CD4-positive, alpha-beta T cell treated with Interleukin-17A for 1 hour (primary cell): ENCODE measurements at regions not wholly inside any gene's neighbourhood (a gene's known extent, or its start where the extent isn't known, plus 50 kb on each side); places are given as distances from the start of the nearest gene placed in this dataset.
"Not testable (repeated sequence)": the region's sequence is repeated elsewhere in the genome, so short reads cannot be mapped to it uniquely, and the experiment has no call there.

Experiments used
- DNase-seq: peaks from one replicate; pipeline ENCODE4 v3.0.0-alpha.2; 2020

- DNase-seq = peak; percentile 58
These were observed 296.6 kb downstream of the PTPRC start for GRCh38 chr1:198935306-198935921.

DNA sequence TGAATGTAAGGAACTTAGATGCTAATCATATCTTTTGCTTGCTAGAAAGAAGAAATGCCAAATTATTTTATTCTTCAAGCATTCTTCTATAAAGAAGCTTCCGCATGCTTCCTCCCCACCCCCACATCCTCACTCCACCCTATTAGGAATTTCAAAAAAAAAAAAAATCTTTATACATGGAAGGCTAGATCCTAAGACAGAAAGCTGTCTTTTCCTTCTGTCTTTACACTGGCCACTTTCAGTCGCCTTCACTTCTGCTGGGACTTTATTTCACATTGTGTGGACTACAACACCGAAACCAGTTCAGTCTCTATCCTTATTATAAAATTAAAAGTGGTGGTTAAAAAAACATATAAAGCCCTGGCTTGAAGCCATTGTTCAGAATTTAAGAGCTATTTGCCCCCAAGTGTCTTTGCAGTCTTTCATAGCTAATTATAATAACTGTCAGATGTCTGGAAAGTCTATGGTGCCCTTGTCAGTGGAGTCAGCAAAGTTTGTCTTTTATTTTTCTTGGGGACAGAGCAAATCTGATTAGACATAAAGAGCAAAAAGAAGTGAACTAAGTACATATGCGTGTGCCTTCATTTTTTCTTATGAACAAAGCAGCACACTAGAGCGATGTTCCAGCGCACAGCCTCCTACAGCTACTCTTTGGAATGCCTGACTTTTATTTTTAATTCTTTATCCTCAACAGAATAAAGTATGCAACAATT, 297.7 kb downstream of the PTPRC start:
- DNase-seq = no peak

DNA sequence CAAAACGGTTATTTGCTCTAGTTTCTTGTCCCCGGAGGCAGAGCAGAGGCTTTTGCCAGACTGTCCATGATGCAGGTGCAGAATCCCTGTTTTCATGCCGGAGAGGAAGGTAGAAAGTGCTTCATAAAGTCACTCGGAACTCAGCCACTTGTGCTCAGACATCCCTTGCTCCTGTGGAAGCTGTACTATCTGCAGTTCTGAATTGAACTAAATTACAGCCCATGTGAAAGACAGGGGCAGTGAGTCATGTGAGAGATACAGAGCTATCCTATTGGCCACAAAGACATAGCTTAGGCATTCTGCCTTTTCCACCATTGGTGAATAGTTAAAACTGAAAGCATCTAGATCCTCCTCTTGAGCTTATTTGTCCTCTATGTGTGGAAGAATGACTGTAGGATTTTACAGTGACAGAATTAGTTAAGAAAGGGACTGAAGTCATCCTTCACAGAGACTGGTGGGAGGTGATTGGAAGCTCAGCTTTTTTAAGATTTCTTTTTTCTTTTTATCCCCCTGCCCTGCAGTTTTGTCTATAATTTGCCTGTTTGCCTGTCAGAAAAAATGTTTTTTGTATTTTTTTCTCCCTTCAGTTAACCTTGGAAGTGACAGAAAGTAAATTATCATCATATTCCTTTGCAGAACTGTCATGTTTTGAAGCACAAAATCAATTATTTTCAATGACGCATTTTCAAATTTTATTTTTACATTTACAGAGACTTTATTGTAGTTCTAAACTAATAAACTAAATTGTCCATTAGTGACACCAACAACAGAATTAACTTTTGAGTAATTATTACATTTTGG, 298.6 kb downstream of the PTPRC start:
- peak; percentile 82 for DNase-seq

DNA sequence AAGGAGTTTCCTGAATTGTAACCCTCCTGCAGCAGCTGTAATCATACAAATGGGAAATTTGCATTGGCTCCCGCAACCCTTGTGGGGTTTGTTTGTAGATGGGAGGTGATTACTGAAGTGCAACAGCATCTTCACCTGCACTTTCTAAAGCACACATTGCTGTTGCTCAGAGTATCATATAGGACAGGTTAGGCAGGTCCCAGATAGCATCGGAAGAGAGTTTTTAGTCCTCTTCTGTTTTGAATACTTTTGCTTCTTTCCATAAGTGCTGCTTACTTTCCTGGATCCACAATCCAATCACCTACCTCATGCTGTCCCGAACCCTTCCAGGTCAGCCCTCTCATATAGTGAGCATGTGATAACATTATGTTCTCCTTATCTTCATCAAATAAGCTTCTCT, 300.4 kb downstream of the PTPRC start:
- no peak for DNase-seq

DNA sequence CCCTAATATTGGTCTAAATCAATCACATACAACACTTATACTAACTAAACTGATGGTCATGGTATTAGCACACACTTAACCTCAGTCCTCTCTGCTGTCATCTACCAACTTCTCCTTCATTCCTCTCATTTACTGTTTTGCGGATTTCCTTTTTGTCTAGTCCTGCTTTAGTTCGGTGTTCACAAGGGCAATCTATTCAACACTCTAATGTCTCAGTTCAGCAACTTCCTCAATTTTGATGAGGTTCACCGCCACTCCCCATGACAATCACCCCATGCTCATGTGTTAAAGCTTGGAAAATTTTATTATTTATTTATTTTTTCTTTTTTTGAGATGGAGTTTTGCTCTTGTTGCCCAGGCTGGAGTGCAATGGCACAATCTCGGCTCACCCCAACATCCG, 301.1 kb downstream of the PTPRC start:
- DNase-seq = no peak

DNA sequence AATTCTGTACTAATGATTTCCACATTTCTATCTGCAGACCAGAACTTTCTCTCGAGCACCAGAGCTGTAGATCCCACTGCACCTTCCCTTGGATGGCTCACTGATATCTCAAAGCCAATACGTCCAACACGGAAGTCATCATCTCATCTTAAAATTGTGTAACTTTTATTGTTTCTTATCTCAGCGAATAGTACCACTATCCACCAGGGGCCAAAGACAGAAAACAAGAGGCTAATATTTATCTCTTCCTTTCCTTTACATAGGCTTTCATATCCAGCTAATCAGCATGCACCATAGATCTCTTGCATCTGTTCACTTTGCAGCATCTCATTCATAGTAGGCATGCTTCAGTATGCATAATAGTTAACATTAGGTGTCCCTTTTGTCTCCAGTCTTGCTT, 303.6 kb downstream of the PTPRC start:
- no peak for DNase-seq

- no peak for DNase-seq
These were observed 304.8 kb downstream of the PTPRC start for GRCh38 chr1:198943484-198944187.

DNA sequence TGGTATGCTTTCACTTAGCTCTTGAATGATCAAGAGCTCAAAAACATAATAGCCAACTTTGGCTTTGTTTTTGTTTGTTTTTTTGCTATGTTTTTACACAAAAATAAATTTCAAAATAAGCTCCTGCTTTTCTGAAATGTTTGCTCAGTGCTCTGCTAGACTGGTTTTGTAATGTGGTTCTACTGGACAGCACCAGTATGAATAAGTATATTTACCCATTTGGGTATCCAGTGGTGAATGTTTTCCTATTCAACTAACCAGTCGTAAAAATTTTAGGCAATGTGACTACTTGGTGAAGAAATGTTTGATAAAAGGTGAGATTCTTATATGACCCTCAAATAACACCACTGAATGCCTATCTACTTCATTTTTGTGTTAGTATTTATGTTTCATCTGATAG, 308.6 kb downstream of the PTPRC start:
- no peak for DNase-seq

DNA sequence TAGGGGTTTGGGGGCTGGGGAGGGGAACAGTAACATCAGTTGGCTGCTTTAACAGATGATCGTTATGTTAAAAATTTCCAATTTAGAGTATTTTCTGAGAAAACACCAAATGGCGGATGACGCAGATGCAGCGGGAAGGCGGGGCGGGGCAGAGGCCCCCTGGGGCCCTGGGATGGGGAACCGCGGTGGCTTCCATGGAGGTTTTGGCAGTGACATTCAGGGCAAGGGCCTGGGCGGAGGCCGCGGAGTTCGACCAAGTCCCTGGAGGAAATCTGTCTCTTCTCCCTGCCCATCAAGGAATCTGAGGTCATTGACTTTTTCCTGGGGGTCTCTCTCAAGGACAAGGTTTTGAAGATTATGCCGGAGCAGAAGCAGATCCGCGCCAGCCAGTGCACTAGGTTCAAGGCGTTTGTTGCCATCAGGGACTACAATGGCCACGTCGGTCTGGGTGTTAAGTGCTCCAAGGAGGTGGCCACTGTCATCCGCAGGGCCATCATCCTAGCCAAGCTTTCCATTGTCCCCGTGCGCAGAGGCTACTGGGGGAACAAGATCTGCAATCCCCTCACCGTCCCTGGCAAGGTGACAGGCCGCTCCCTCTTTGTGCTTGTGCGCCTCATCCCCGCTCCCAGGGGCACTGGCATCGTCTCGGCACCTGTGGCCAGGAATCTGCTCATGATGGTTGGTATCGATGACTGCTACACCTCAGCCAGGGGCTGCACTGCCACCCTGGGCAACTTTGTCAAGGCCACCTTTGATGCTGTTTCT, 310.2 kb downstream of the PTPRC start:
- DNase-seq = no peak

DNA sequence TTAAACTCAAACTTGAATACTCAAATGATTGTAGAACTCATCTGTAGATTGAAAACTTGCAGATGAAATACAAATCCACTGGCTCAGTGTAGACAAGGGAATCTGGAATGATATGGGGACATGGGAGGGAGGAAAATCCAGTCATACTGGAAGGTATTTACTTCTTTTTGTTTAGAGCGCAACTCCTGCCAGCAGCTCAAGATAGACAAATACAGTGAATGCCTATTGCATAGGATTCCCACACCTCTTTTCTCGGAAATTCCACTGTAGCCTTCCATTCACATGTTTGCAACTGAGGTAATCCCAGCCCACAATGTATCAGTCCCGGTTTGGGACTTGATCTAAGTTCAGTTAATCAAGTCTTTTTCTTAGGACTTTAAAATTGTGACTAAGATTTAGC, 311.2 kb downstream of the PTPRC start:
- no peak for DNase-seq

DNA sequence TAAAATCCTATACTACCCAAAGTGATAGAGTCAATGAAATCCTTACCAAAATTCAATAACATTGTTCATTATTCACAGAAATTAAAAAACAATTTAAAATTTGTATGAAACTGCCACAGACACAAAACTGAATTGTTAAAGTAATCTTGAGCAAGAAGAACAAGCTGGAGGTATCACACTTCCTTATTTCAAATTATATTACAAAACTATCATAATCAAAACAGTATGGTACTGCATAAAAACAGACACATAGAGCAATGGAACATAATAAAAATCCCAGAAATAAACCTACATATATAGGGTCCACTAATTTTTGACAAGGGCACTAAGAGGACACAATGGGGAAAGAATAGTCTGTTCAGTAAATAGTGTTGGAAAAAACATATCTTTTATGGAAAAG, 316.2 kb downstream of the PTPRC start:
- DNase-seq = no peak

- no peak for DNase-seq
These were observed 318.2 kb downstream of the PTPRC start for GRCh38 chr1:198957044-198957443.

DNA sequence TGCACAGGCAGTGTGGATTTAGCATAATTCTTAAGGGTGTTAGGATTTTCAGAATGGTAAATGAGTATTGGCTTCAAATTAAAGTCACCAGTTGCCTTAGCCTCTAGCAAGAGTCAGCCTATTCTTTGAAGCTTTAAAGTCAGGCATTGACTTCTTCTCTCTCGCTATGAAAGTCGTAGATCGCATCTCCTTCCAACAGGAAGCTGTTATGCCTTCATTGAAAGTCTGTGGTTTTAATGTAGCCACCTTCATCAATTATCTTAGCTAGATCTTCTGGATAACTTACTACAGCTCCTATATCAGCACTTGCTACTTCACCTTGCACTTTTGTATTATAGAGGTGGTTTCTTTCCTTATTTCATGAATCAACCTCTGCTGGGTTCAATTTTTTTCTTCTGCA, 320.2 kb downstream of the PTPRC start:
- peak; percentile 21 for DNase-seq

GRCh38 chr1:198959676-198960075, 320.8 kb downstream of the PTPRC start:
- DNase-seq = no peak

DNA sequence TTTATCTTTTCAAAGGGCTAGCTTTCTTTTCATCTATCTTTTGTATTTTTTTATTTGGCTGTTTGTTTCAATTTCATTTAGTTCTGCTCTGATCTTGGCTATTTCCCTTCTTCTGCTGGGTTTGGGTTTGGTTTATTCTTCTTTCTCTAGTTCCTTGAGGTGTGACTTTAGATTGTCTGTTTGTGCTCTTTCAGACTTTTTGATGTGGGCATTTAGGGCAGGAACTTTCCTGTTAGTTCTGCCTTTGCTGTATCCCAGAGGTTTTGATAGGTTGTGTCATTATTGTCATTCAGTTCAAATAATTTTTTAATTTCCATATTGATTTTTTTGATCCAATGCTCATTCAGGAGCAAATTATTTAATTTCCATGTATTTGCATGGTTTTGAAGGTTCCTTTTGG, 325.0 kb downstream of the PTPRC start:
- DNase-seq = not testable (repeated sequence)

- no peak for DNase-seq
These were observed 327.7 kb downstream of the PTPRC start for GRCh38 chr1:198966519-198966918.

DNA sequence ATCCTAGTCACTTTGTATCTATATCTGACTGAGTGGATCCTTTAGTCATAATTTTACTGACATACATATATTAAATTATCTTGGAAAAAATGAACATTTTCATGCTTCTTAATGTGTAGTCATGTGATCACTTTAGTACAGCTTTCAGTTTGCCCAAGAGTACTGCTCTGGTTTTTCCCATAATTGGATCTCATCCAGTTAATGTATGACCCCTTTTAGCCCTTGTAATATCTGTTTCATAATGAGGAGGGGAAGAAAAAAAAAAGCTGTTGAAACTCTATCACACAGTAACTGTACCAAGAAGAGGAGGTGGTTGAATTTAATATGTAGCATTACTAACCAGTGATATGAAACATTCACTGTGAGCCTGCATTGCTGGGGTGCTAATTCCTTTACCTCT, 328.7 kb downstream of the PTPRC start:
- no peak for DNase-seq

DNA sequence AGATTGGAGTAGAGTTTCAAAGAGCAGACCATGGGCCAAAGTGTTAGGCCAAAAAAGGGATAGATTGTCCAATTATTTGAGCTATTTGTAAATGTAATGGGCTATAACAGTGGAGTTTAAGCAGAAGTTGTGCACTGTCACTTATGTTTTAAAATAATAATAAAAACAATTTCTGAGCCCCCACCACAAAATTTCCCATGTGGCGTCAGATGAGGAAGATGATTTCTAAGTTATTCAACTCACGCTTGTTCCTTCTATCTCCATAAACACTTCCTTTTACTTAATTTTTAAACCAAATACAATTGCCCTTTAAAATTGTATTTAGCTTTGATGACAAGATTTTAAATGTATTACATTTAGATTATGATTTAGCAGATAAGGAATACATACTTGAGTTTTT, 330.0 kb downstream of the PTPRC start:
- no peak for DNase-seq

DNA sequence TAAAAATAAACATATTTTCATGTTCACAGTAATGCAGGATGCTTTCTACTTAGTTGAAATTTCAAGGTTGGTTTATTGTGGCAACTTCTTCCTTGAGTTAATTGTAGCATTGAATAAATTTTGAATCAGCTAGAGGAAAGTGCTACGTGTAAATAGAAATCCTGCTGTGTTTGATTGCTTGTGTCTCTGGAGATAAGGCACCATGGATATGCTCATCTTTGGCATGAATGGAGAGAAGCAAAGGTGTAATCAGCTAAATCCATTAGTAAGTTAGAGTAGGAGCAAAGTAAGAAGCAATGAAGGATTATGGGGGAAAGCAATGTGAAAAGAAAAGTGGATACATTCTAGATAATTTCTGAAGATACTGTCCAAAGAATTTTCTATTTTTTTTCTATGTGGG, 331.1 kb downstream of the PTPRC start:
- DNase-seq = no peak

- DNase-seq = no peak
These were observed 332.1 kb downstream of the PTPRC start for GRCh38 chr1:198970916-198971315.

DNA sequence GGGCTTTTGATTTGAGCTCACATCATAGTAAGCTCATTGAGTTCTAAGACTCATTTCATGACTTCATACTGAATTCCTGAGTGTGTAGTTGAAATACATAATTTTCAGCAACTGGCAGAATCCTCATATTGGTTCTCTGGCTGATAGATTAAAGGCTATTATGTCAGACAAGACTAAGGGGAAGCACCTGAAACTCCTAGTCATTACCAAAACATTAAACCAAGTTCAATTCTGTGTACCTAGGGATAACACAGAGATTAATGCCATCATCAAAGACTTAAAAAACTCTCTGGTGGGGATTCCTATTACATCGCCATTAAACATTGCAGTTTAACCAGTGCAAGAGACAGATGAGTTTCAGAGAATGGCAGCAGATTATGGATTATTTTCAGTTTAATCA, 339.1 kb downstream of the PTPRC start:
- DNase-seq = no peak

GRCh38 chr1:198978523-198978922, 339.7 kb downstream of the PTPRC start:
- no peak for DNase-seq

GRCh38 chr1:198986036-198986435, 347.2 kb downstream of the PTPRC start:
- no peak for DNase-seq
